Muscle layer of colon (tissue), 2 donors: ENCODE measurements at regions not wholly inside any gene's neighbourhood (a gene's known extent, or its start where the extent isn't known, plus 50 kb on each side); places are given as distances from the start of the nearest gene placed in this dataset.

Source experiments
- H3K27ac ChIP-seq: one replicate; pipeline ENCODE4 v1.7.0; 2013; ENCODE audit warnings: low read depth, mild to moderate bottlenecking, low read length, moderate library complexity
- H3K27me3 ChIP-seq, 2 donors: one replicate each; pipeline ENCODE4 v1.7.0; 2013; ENCODE audit warnings: low read length in 2 of 2, mild to moderate bottlenecking in 2 of 2; ENCODE audit not compliant: insufficient read depth in 2 of 2, control insufficient read depth in 1 of 2
- H3K36me3 ChIP-seq: one replicate; pipeline ENCODE4 v1.7.0; 2013; ENCODE audit warnings: mild to moderate bottlenecking, low read length; ENCODE audit not compliant: insufficient read depth
- H3K4me1 ChIP-seq: one replicate; pipeline ENCODE4 v1.7.0; 2013; ENCODE audit warnings: mild to moderate bottlenecking, low read length; ENCODE audit not compliant: insufficient read depth
- H3K4me3 ChIP-seq, 2 donors: one replicate each; pipeline ENCODE4 v1.7.0; 2013; ENCODE audit warnings: low read length in 2 of 2, low read depth in 1 of 2, mild to moderate bottlenecking in 1 of 2, moderate library complexity in 1 of 2
- H3K9ac ChIP-seq: one replicate; pipeline ENCODE4 v1.7.0; 2013; ENCODE audit warnings: low read length
- H3K9me3 ChIP-seq: one replicate; pipeline ENCODE4 v1.7.0; 2013; ENCODE audit warnings: mild to moderate bottlenecking, low read length
- donor health status: abdominal sarcoma.
- donor health status: Adenocarcinoma of cecum.

GRCh38 chr6:148173548-148173947 lies 169.1 kb upstream of the SASH1 start:
- no peak overlapping the region for H3K27ac ChIP-seq
- no peaks in the 10 kb centered on the region for H3K27me3 ChIP-seq
- H3K4me3 ChIP-seq: no peak overlapping the region
- no peaks in the 10 kb centered on the region for H3K9me3 ChIP-seq
- H3K4me1 ChIP-seq: no peaks in the 10 kb centered on the region
- no peak overlapping the region for H3K9ac ChIP-seq
- no peaks in the 10 kb centered on the region for H3K36me3 ChIP-seq

GRCh38 chr6:148175550-148176188 lies 167.0 kb upstream of the SASH1 start:
- H3K9me3 ChIP-seq: no peaks in the 10 kb centered on the region
- no peaks in the 10 kb centered on the region for H3K36me3 ChIP-seq
- H3K4me1 ChIP-seq: no peaks in the 10 kb centered on the region
- no peaks in the 10 kb centered on the region for H3K27me3 ChIP-seq
- no peak overlapping the region for H3K9ac ChIP-seq
- no peak overlapping the region for H3K4me3 ChIP-seq
- no peak overlapping the region for H3K27ac ChIP-seq

DNA sequence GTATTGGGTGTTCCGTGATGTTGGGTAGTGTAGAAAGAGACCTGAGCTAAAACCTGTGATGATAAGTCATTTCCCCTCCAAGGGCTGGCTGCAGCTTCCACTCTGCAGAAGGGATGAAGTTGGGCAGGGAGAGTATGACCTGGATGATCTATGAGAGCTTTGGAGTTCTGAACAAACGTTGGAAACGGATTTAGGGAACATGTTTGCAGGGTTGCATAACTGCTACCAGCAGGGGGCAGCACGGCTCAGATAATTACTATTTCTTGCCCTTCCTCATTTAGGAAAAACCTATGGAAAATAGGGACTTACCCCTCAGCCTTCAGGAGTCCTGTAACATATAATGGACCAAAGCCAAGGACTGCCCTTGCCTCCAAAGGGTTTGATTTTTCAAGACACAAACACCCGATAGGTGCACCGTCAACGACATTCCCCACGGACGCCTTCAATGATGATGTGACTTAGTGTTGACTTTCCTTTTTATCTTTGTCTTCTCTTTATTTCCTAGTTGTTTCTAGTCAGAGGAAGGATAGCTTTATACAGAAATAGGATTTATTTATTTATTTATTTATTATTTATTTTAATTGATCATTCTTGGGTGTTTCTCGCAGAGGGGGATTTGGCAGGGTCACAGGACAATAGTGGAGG lies 164.9 kb upstream of the SASH1 start:
- H3K27me3 ChIP-seq: no peaks in the 10 kb centered on the region
- no peaks in the 10 kb centered on the region for H3K9me3 ChIP-seq
- no peaks in the 10 kb centered on the region for H3K4me1 ChIP-seq
- H3K4me3 ChIP-seq: no peak overlapping the region
- no peak overlapping the region for H3K27ac ChIP-seq
- H3K36me3 ChIP-seq: no peaks in the 10 kb centered on the region
- H3K9ac ChIP-seq: no peak overlapping the region

DNA sequence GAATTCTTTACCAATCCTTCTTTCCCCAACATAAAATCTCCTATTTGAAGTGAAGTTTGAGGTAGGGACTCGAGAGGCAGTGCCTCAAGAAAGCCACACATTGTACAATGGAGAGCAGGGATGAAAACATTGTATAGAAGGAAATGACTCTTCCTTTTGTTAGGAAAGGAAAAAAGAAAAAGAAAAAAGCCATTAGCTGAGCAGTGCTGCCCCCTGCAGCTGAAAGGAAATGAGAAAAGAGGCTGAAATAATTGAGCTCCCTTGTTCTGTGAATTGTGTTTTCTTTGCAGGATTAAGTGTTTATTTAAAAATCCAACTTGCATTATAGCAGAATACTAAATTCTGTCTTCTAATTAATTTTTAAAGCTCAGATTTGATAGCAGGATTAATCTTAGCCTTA lies 162.9 kb upstream of the SASH1 start:
- no peaks in the 10 kb centered on the region for H3K27me3 ChIP-seq
- H3K36me3 ChIP-seq: no peaks in the 10 kb centered on the region
- no peaks in the 10 kb centered on the region for H3K4me1 ChIP-seq
- H3K4me3 ChIP-seq: no peak overlapping the region
- no peak overlapping the region for H3K9ac ChIP-seq
- no peak overlapping the region for H3K27ac ChIP-seq
- no peaks in the 10 kb centered on the region for H3K9me3 ChIP-seq

DNA sequence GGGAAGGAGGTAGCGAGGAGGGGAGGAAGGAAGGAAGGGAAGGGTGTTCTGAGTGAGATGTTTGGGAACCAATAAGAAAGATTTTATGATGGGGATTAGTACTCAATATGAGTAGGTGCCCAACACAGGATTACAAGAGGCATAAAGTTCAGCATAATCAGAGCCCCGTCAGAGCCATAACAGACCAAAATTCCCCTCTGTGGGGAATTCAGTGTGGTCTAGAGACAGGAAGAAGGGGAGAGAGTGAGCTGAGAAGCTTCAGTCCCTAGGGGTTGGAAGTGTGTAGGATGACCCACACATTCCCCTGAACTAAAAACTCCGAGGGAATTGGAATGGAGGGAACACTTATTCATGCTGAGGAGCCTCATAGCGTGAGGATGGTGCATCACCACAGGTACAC lies 160.3 kb upstream of the SASH1 start:
- Histone ChIP-seq H3K36me3 (no peaks in the 10 kb centered on the region), H3K27me3 (no peaks in the 10 kb centered on the region), H3K4me3 (no peak overlapping the region), H3K9ac (no peak overlapping the region), H3K4me1 (no peaks in the 10 kb centered on the region), H3K27ac (no peak overlapping the region), H3K9me3 (no peaks in the 10 kb centered on the region)

DNA sequence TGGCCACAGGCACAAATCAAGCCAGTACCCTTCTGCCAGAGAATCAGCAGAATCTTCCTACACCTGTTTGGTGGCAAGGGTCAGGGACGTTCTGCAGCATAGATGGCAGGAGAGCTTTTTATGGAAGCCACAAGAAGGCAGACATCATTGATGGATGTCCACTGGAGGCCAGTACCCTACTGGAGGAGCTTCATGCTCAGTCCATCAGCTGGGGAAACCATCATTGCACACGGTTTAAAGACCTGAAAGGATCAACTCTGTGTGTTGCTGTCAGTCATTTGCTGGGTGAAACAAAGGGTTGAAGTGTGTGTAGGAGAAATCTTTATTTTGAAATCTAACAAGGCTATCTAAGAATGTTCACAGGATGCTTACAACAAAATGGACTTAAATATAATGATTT lies 158.9 kb upstream of the SASH1 start:
- no peaks in the 10 kb centered on the region for H3K36me3 ChIP-seq
- no peaks in the 10 kb centered on the region for H3K27me3 ChIP-seq
- H3K9ac ChIP-seq: no peak overlapping the region
- H3K27ac ChIP-seq: no peak overlapping the region
- no peaks in the 10 kb centered on the region for H3K4me1 ChIP-seq
- no peak overlapping the region for H3K4me3 ChIP-seq
- H3K9me3 ChIP-seq: no peaks in the 10 kb centered on the region

- Histone ChIP-seq H3K36me3 (no peaks in the 10 kb centered on the region), H3K27ac (no peak overlapping the region), H3K9me3 (no peaks in the 10 kb centered on the region), H3K4me3 (no peak overlapping the region), H3K4me1 (peaks cover 9% of the 10 kb centered on the region), H3K9ac (no peak overlapping the region), H3K27me3 (no peaks in the 10 kb centered on the region)
Observed at GRCh38 chr6:148186916-148187315, 155.7 kb upstream of the SASH1 start.

DNA sequence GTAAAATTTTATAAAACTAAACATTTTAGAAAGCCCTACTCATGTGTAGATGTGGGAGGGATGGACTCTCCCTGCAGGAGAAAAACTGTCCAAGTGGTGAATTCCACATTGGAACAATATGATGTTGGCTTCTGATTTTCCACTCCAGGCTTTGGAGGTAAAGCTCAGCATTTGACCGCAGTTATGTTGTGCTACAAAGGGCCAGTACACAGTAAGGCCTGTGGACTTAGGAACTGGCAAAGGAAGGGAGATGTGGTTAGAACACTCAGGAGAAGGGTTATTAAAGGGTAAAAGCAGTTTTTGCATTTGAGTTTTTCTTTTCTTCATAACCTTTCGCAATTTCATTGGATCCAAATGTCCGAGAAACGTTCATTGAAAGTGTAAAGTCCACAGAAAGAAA lies 150.3 kb upstream of the SASH1 start:
- no peaks in the 10 kb centered on the region for H3K9me3 ChIP-seq
- peaks cover 12% of the 10 kb centered on the region for H3K4me1 ChIP-seq
- H3K4me3 ChIP-seq: no peak overlapping the region
- no peak overlapping the region for H3K9ac ChIP-seq
- H3K27ac ChIP-seq: no peak overlapping the region
- H3K27me3 ChIP-seq: no peaks in the 10 kb centered on the region
- H3K36me3 ChIP-seq: no peaks in the 10 kb centered on the region

- Histone ChIP-seq H3K4me3 (no peak overlapping the region), H3K27ac (no peak overlapping the region), H3K36me3 (no peaks in the 10 kb centered on the region), H3K9me3 (no peaks in the 10 kb centered on the region), H3K9ac (no peak overlapping the region), H3K27me3 (no peaks in the 10 kb centered on the region), H3K4me1 (peaks cover 12% of the 10 kb centered on the region)
Observed at GRCh38 chr6:148193063-148193680, 149.5 kb upstream of the SASH1 start.

DNA sequence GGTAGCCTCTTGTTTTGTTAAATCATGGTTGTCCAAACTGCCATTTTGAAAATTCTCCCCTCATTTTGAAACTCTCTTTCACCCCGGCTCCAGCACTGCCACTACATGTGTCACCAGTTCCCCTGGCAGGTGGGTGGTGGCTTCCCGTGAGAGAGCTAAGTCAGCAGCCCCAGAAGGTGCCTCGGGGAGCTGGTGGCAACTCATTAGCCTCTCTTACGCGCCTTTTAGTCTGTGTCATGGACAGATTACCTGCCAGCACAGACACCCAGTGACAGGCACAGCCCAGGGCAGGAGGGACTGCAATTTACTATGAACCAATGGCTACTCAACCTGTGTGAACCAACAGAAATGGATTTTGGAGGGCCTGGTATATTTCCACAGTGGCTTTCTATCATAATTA lies 147.1 kb upstream of the SASH1 start:
- no peak overlapping the region for H3K9ac ChIP-seq
- H3K27me3 ChIP-seq: no peaks in the 10 kb centered on the region
- H3K9me3 ChIP-seq: no peaks in the 10 kb centered on the region
- no peaks in the 10 kb centered on the region for H3K36me3 ChIP-seq
- H3K27ac ChIP-seq: no peak overlapping the region
- peaks cover 12% of the 10 kb centered on the region for H3K4me1 ChIP-seq
- H3K4me3 ChIP-seq: no peak overlapping the region

- Histone ChIP-seq H3K9me3 (no peaks in the 10 kb centered on the region), H3K4me3 (no peak overlapping the region), H3K27ac (no peak overlapping the region), H3K27me3 (no peaks in the 10 kb centered on the region), H3K9ac (no peak overlapping the region), H3K4me1 (no peaks in the 10 kb centered on the region), H3K36me3 (no peaks in the 10 kb centered on the region)
Observed at GRCh38 chr6:148199584-148199983, 143.1 kb upstream of the SASH1 start.

DNA sequence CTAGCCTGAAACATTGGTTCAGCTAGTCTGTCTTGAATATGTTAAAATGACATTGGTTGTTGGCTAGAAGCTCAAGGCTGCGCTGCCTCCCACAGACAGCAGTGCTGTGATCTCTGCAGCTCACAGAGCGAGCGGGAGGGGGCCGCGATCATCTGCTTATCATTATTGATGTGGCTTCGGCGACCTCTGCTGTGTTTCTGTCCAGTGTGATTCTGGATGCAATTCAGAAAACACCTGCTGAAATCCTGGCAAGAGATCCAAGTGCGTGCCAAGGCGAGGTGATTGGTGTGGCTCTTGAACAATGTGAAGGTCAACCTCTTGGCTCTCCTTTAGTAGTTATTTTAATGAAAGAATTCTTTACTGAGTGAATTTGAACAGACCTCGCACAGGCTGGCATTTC lies 142.3 kb upstream of the SASH1 start:
- H3K36me3 ChIP-seq: no peaks in the 10 kb centered on the region
- H3K27ac ChIP-seq: no peak overlapping the region
- H3K9ac ChIP-seq: no peak overlapping the region
- no peaks in the 10 kb centered on the region for H3K4me1 ChIP-seq
- H3K4me3 ChIP-seq: no peak overlapping the region
- no peaks in the 10 kb centered on the region for H3K9me3 ChIP-seq
- no peaks in the 10 kb centered on the region for H3K27me3 ChIP-seq
